Lung (tissue), 11 donors: ENCODE measurements at regions not wholly inside any gene's neighbourhood (a gene's known extent, or its start where the extent isn't known, plus 50 kb on each side); places are given as distances from the start of the nearest gene placed in this dataset.

Source experiments
- ATAC-seq: fragments of 200-7000 bp; cut with Tn5 transposase; one replicate; pipeline ENCODE4 v1.9.1; 2020; ENCODE audit warnings: moderate number of reproducible peaks; ENCODE audit not compliant: insufficient read depth, low FRiP score
- DNase-seq, 3 donors: peaks; one replicate each; pipeline ENCODE4 v3.0.0-alpha.2; 2013 to 2017
- H3K27ac ChIP-seq, 2 donors: one replicate each; pipeline ENCODE4 v1.5.1; 2013; ENCODE audit warnings: mild to moderate bottlenecking in 2 of 2, moderate library complexity in 2 of 2, control low read depth in 1 of 2, inconsistent platforms in 1 of 2, low read depth in 1 of 2, low read length in 1 of 2
- H3K27me3 ChIP-seq, 3 donors: one replicate each; pipeline ENCODE4 v1.5.1; 2013; ENCODE audit warnings: low read length in 2 of 3; ENCODE audit not compliant: control insufficient read depth in 3 of 3, insufficient read depth in 3 of 3
- H3K36me3 ChIP-seq, 4 donors: one replicate each; pipeline ENCODE4 v1.5.1; 2013; ENCODE audit warnings: low read length in 4 of 4, mild to moderate bottlenecking in 1 of 4, moderate library complexity in 1 of 4; ENCODE audit not compliant: control insufficient read depth in 4 of 4, insufficient read depth in 4 of 4
- H3K4me1 ChIP-seq, 5 donors: one replicate each; pipeline ENCODE4 v1.5.1; 2013; ENCODE audit warnings: low read length in 5 of 5, mild to moderate bottlenecking in 2 of 5, moderate library complexity in 1 of 5; ENCODE audit not compliant: control insufficient read depth in 5 of 5, insufficient read depth in 5 of 5
- H3K4me3 ChIP-seq: one replicate; pipeline ENCODE4 v1.5.1; 2013; ENCODE audit warnings: mild to moderate bottlenecking, control low read depth, moderate library complexity
- H3K9ac ChIP-seq, 2 donors: one replicate each; pipeline ENCODE4 v1.5.1; 2013; ENCODE audit warnings: low read length in 2 of 2, control low read depth in 1 of 2; ENCODE audit not compliant: insufficient read depth in 1 of 2
- H3K9me3 ChIP-seq, 4 donors: one replicate each; pipeline ENCODE4 v1.5.1; 2013; ENCODE audit warnings: low read length in 3 of 4, mild to moderate bottlenecking in 1 of 4, moderate library complexity in 1 of 4; ENCODE audit not compliant: control insufficient read depth in 4 of 4, insufficient read depth in 3 of 4
- CTCF ChIP-seq: IDR thresholded peaks from 2 replicates; pipeline ENCODE4 v1.5.1; 2012; ENCODE audit warnings: mild to moderate bottlenecking; ENCODE audit errors: control extremely low read depth, extremely low read depth
- WGBS, 2 donors: extraction: QIAGEN DNeasy Blood & Tissue Kit; methylation state at CpG; one replicate each; pipeline ENCODE4 v1.1.7; 2013; 5-methylcytosine and 5-hydroxymethylcytosine counted together
- donor health status: control.
- donor health status: control.
- donor health status: Bipolar disorder and iron deficiency.
- donor health status: healthy.
- donor health status: DM: yes; HTN: yes; CAD: no.

- TF ChIP-seq CTCF = no peak
- no peak for DNase-seq
- H3K4me3 ChIP-seq = no peak overlapping the region
- H3K27me3 ChIP-seq = no peaks in the 10 kb centered on the region
- H3K4me1 ChIP-seq = peaks cover under 1 to 7% (median 4%) of the 10 kb centered on the region in 5 donors
- 63 to 68% methylated on average over 2 of the region's 2 CpGs for WGBS, 2 donors
- no peak overlapping the region for H3K9ac ChIP-seq
- H3K36me3 ChIP-seq = no peaks in the 10 kb centered on the region
- H3K9me3 ChIP-seq = peaks cover 0 to 7% (median 0%) of the 10 kb centered on the region in 4 donors
- no peak for ATAC-seq
- no peak overlapping the region for H3K27ac ChIP-seq
These were observed 389.8 kb upstream of the AZI2 start for GRCh38 chr3:28738425-28738824.

- Histone ChIP-seq H3K27ac (no peak overlapping the region), H3K9ac (no peak overlapping the region), H3K4me3 (no peak overlapping the region), H3K9me3 (peaks cover 0 to 7% (median 0%) of the 10 kb centered on the region in 4 donors), H3K4me1 (peaks cover 3 to 17% (median 13%) of the 10 kb centered on the region in 5 donors), H3K27me3 (no peaks in the 10 kb centered on the region), H3K36me3 (no peaks in the 10 kb centered on the region)
- TF ChIP-seq CTCF = no peak
- ATAC-seq (no peak), DNase-seq (peak in 1 of 3 donors; percentile 3)
- 60 to 77% methylated on average over 1 of the region's 1 CpG for WGBS, 2 donors
These were observed 391.0 kb upstream of the AZI2 start for GRCh38 chr3:28739647-28740046.

DNA sequence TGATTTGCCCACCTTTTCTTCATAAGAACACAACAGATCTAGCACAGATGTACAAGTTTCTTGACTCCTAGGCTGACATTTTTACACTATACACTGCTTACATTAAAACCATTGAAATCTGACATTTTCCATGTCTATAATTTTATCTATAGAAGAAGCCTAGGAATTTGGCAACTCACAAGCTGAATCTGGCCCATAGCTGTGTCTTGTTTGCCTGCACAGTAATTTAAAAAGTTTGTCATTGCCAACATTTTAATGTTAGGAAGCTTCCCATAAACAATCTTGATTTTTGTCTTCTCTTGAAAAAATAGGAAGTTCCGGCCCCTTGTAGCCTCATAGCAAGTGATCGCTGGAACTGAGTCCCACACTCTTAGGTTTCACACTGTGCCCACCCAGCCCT, 394.6 kb upstream of the AZI2 start:
- no peak overlapping the region for H3K4me3 ChIP-seq
- DNase-seq (peak in 2 of 3 donors; percentile 33 to 50), ATAC-seq (no peak)
- WGBS, 2 donors = 74 to 75% methylated on average over 2 of the region's 2 CpGs
- H3K4me1 ChIP-seq = peaks cover 5 to 34% (median 21%) of the 10 kb centered on the region in 5 donors
- H3K9ac ChIP-seq = no peak overlapping the region
- no peaks in the 10 kb centered on the region for H3K36me3 ChIP-seq
- H3K9me3 ChIP-seq = no peaks in the 10 kb centered on the region
- no peaks in the 10 kb centered on the region for H3K27me3 ChIP-seq
- no peak for TF ChIP-seq CTCF
- no peak overlapping the region for H3K27ac ChIP-seq

DNA sequence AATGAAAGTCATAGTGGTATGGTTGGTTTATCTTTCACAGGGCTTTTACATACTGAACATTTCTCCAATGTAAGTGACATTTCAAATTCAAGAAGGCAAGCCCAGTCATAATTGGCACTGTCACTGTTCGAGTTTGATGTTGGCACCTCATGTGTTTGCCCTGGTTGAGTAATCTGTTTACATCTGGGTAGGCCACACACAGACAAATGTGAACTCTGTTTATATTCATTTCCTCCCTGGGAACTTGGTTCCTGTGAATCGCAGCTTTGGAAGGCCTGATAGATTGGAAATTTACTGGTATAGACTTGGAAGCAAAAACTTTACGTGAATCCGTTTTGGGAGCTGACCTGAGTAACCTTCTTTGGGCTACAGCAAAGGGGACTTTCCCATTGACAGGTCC, 395.2 kb upstream of the AZI2 start:
- Histone ChIP-seq H3K9me3 (no peaks in the 10 kb centered on the region), H3K4me3 (no peak overlapping the region), H3K27ac (peak overlapping the region in 1 of 2 donors; percentile 79), H3K4me1 (peaks cover 5 to 34% (median 21%) of the 10 kb centered on the region in 5 donors), H3K27me3 (no peaks in the 10 kb centered on the region), H3K36me3 (no peaks in the 10 kb centered on the region), H3K9ac (no peak overlapping the region)
- no peak for TF ChIP-seq CTCF
- ATAC-seq (no peak), DNase-seq (peak; percentile 27 to 69 (median 64))
- WGBS, 2 donors = 47 to 65% methylated on average over 4 of the region's 4 CpGs
